ENCODE measurements at regions not wholly inside any gene's neighbourhood (a gene's known extent, or its start where the extent isn't known, plus 50 kb on each side); places are given as distances from the start of the nearest gene placed in this dataset.

- TF ChIP-seq POLR2A (IDR thresholded peaks at IDR 0.05) (no peak), CTCF (IDR thresholded peaks at IDR 0.05) (no peak)
Measured at GRCh38 chr13:38283346-38283745, 66.3 kb upstream of the UFM1 start.

Data from adrenal gland (tissue), 5 donors.